ENCODE measurements at regions not wholly inside any gene's neighbourhood (a gene's known extent, or its start where the extent isn't known, plus 50 kb on each side); places are given as distances from the start of the nearest gene placed in this dataset.

- DNase-seq (ENCODE audit: low read depth, low spot score): no peak
These were observed 64.6 kb downstream of the TSPAN17 start for GRCh38 chr5:176711883-176712282.

GRCh38 chr5:176712546-176713304 lies 65.4 kb downstream of the TSPAN17 start:
- no peak for DNase-seq (ENCODE audit: low read depth, low spot score)

- DNase-seq (ENCODE audit: low read depth, low spot score): no peak
These were observed 66.1 kb downstream of the TSPAN17 start for GRCh38 chr5:176713409-176713808.

- DNase-seq (ENCODE audit: low read depth, low spot score): no peak
These were observed 66.8 kb downstream of the TSPAN17 start for GRCh38 chr5:176714067-176714466.

GRCh38 chr5:176716320-176716719 lies 69.0 kb downstream of the TSPAN17 start:
- no peak for DNase-seq (ENCODE audit: low read depth, low spot score)

GRCh38 chr5:176719113-176719739 lies 71.9 kb downstream of the TSPAN17 start:
- no peak for DNase-seq (ENCODE audit: low read depth, low spot score)

- DNase-seq (ENCODE audit: low read depth, low spot score): no peak
These were observed 74.2 kb downstream of the TSPAN17 start for GRCh38 chr5:176721509-176721908.

GRCh38 chr5:176722757-176723156 lies 75.5 kb downstream of the TSPAN17 start:
- no peak for DNase-seq (ENCODE audit: low read depth, low spot score)

- DNase-seq (ENCODE audit: low read depth, low spot score): no peak
These were observed 76.2 kb downstream of the TSPAN17 start for GRCh38 chr5:176723440-176723839.

GRCh38 chr5:176724472-176724871 lies 77.2 kb downstream of the TSPAN17 start:
- DNase-seq (ENCODE audit: low read depth, low spot score): no peak

- DNase-seq (ENCODE audit: low read depth, low spot score): no peak
These were observed 78.4 kb downstream of the TSPAN17 start for GRCh38 chr5:176725521-176726280.

- peak; percentile 7 for DNase-seq (ENCODE audit: low read depth, low spot score)
These were observed 79.7 kb downstream of the TSPAN17 start for GRCh38 chr5:176726746-176727527.

GRCh38 chr5:176727528-176727900 lies 80.2 kb downstream of the TSPAN17 start:
- no peak for DNase-seq (ENCODE audit: low read depth, low spot score)

- DNase-seq (ENCODE audit: low read depth, low spot score): no peak
These were observed 80.8 kb downstream of the TSPAN17 start for GRCh38 chr5:176727983-176728675.

GRCh38 chr5:176728831-176729251 lies 81.5 kb upstream of the UNC5A start:
- DNase-seq (ENCODE audit: low read depth, low spot score): no peak

GRCh38 chr5:176730815-176731475 lies 79.4 kb upstream of the UNC5A start:
- no peak for DNase-seq (ENCODE audit: low read depth, low spot score)

- no peak for DNase-seq (ENCODE audit: low read depth, low spot score)
These were observed 78.7 kb upstream of the UNC5A start for GRCh38 chr5:176731506-176732160.

- no peak for DNase-seq (ENCODE audit: low read depth, low spot score)
These were observed 78.1 kb upstream of the UNC5A start for GRCh38 chr5:176732306-176732705.

- no peak for DNase-seq (ENCODE audit: low read depth, low spot score)
These were observed 77.5 kb upstream of the UNC5A start for GRCh38 chr5:176732736-176733405.
